Osteoblast (primary cell): ENCODE measurements at regions not wholly inside any gene's neighbourhood (a gene's known extent, or its start where the extent isn't known, plus 50 kb on each side); places are given as distances from the start of the nearest gene placed in this dataset.

Source experiments
- DNase-seq: peaks from one replicate; pipeline ENCODE4 v3.0.0; 2011; ENCODE audit warnings: low spot score, mixed read lengths; ENCODE audit not compliant: insufficient read length; ENCODE audit errors: missing footprints
- H2AFZ ChIP-seq: 2 replicates; pipeline ENCODE4 v1.6.0; 2011; ENCODE audit warnings: mild to moderate bottlenecking, low read length
- H3K27ac ChIP-seq: 2 replicates; pipeline ENCODE4 v1.5.1; 2011; ENCODE audit warnings: mild to moderate bottlenecking, low read depth, low read length, moderate library complexity
- H3K27me3 ChIP-seq: 2 replicates; pipeline ENCODE4 v1.6.0; 2012; ENCODE audit warnings: mild to moderate bottlenecking, control low read depth, inconsistent platforms, low read length, moderate library complexity; ENCODE audit not compliant: insufficient read depth
- H3K36me3 ChIP-seq: 2 replicates; pipeline ENCODE4 v1.5.1; 2011; ENCODE audit warnings: mild to moderate bottlenecking, low read length, control low read depth, moderate library complexity; ENCODE audit not compliant: insufficient read depth
- H3K4me1 ChIP-seq: 2 replicates; pipeline ENCODE4 v1.5.1; 2011; ENCODE audit warnings: mild to moderate bottlenecking, low read length, control low read depth, moderate library complexity; ENCODE audit not compliant: insufficient read depth
- H3K4me2 ChIP-seq: 2 replicates; pipeline ENCODE4 v1.6.0; 2011; ENCODE audit warnings: mild to moderate bottlenecking, low read length; ENCODE audit not compliant: insufficient read depth
- H3K4me3 ChIP-seq: fragments of 200-600 bp; sonication (generic); 3 replicates; pipeline ENCODE4 v1.5.1; 2012; ENCODE audit warnings: mild to moderate bottlenecking, low read length, inconsistent platforms; ENCODE audit not compliant: insufficient read depth
- H3K79me2 ChIP-seq: 2 replicates; pipeline ENCODE4 v1.6.0; 2012; ENCODE audit warnings: mild to moderate bottlenecking, low read length, control low read depth, inconsistent platforms; ENCODE audit not compliant: insufficient read depth
- H3K9me3 ChIP-seq: 2 replicates; pipeline ENCODE4 v1.5.1; 2011; ENCODE audit warnings: low read depth, low read length, control low read depth
- H4K20me1 ChIP-seq: 2 replicates; pipeline ENCODE4 v1.6.0; 2012; ENCODE audit warnings: mild to moderate bottlenecking, low read length, control low read depth; ENCODE audit not compliant: insufficient read depth
- TF ChIP-seq, protein P1 (sequence below): IDR thresholded peaks from 2 replicates; pipeline ENCODE4 v1.5.1; 2011; ENCODE audit warnings: mild to moderate bottlenecking, low read depth, low read length, moderate library complexity; ENCODE audit errors: extremely low read depth

DNA sequence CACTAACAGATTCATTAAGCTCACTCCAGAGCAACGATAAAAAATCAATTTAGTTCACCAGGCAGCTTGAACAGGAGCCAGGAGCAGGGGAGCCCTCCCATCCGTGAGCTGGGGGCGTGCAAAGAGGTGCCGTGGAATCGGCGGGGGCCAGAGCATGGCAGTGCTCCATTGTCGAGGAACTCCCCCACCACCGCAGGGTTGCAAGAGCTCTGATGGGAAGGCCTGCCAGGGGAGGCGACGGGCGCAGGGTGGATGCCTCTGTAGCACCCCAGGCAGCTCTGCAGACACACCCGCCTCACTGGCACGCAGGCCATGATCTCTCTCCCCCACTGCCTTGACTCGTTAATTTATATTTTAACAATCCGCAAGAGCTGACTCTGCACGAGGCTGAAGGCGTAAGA, 433.2 kb downstream of the MIAT start:
- Histone ChIP-seq H3K79me2 (no peaks in the 10 kb centered on the region), H3K27me3 (peaks cover 14% of the 10 kb centered on the region), H3K4me2 (no peak overlapping the region), H4K20me1 (no peaks in the 10 kb centered on the region), H3K9me3 (peaks cover 2% of the 10 kb centered on the region), H3K36me3 (no peaks in the 10 kb centered on the region), H2AFZ (no peak overlapping the region), H3K4me1 (no peaks in the 10 kb centered on the region), H3K4me3 (no peak overlapping the region), H3K27ac (no peak overlapping the region)
- TF ChIP-seq, protein P1, sequence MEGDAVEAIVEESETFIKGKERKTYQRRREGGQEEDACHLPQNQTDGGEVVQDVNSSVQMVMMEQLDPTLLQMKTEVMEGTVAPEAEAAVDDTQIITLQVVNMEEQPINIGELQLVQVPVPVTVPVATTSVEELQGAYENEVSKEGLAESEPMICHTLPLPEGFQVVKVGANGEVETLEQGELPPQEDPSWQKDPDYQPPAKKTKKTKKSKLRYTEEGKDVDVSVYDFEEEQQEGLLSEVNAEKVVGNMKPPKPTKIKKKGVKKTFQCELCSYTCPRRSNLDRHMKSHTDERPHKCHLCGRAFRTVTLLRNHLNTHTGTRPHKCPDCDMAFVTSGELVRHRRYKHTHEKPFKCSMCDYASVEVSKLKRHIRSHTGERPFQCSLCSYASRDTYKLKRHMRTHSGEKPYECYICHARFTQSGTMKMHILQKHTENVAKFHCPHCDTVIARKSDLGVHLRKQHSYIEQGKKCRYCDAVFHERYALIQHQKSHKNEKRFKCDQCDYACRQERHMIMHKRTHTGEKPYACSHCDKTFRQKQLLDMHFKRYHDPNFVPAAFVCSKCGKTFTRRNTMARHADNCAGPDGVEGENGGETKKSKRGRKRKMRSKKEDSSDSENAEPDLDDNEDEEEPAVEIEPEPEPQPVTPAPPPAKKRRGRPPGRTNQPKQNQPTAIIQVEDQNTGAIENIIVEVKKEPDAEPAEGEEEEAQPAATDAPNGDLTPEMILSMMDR, result no peak
- no peak for DNase-seq

DNA sequence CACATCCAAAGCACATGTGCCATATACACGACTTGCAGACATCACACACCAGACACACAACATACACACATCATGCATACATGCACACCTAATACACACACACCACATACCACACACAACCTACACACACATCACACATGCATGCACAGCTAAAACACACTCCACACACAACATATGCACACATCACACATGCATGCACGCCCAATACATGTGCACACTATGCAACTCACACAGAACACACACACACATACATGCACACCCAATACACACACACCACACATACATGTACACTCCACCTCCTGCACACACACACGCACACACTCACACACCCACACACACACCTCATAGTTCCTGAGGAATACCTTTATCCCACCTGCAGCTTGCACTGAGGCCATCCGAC, 436.0 kb downstream of the MIAT start:
- Histone ChIP-seq H3K36me3 (no peaks in the 10 kb centered on the region), H3K9me3 (peaks cover 2% of the 10 kb centered on the region), H3K27me3 (peaks cover 2% of the 10 kb centered on the region), H3K4me3 (no peak overlapping the region), H3K27ac (no peak overlapping the region), H4K20me1 (no peaks in the 10 kb centered on the region), H2AFZ (no peak overlapping the region), H3K4me1 (no peaks in the 10 kb centered on the region), H3K4me2 (no peak overlapping the region), H3K79me2 (no peaks in the 10 kb centered on the region)
- DNase-seq, result no peak
- TF ChIP-seq, protein P1, result no peak

DNA sequence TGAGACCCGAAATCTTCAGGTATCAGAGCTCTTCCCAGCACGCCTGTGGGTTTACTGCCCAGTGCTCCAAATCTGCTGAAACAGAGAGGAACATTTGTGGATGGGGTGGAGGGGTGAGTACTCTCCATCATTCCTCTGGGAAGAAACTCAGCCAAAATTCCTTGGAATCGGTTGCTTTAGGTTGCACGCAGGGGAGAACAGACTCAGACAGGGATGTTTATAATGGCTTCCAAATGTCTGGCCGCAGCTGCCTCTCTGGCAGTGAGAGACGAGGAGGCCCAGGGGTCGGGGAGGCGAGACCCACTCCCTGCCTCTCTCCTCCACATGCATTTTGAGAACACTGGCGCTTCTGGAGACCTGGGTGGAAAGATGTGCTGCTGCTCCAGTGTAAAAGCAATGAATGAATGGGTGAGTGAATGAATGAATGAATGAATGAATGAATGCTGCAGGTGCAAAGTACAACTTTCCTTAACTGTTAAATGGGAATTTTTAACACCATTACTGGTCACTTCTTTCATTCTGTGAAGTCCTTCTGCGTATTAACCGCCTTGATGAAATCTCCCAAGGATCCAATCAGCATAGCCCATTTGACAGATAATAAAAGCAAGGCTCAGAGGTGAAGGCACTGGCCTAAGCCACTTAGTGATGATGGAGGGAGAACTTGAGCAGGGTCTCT, 437.4 kb downstream of the MIAT start:
- no peak overlapping the region for H2AFZ ChIP-seq
- TF ChIP-seq, protein P1, result no peak
- H3K9me3 ChIP-seq, result no peaks in the 10 kb centered on the region
- H4K20me1 ChIP-seq, result no peaks in the 10 kb centered on the region
- DNase-seq, result peak; percentile 94
- H3K27me3 ChIP-seq, result peaks cover 8% of the 10 kb centered on the region
- no peaks in the 10 kb centered on the region for H3K79me2 ChIP-seq
- H3K4me2 ChIP-seq, result peak overlapping the region; percentile 6
- no peaks in the 10 kb centered on the region for H3K36me3 ChIP-seq
- H3K4me1 ChIP-seq, result no peaks in the 10 kb centered on the region
- H3K4me3 ChIP-seq, result no peak overlapping the region
- H3K27ac ChIP-seq, result no peak overlapping the region

DNA sequence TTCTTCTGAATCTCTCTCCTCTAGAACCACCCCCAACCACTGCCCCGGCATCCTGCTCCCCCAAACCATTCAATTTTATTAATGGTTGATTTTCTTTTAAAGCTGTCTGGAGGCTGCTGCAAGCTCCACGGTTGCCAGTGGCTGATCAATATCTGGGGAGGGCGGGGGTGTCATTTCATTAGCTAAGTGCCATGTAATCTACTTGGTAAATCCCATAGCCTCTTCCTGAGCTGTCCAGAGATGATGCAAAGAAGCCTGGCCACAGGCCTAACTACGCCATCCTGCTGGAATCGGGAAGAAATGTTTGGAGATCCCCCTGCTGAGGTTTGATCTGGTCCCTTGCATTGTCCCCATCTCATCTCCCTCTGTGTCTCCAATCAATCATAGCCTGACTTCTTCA, 440.1 kb downstream of the MIAT start:
- no peak for DNase-seq
- no peak overlapping the region for H3K4me3 ChIP-seq
- TF ChIP-seq, protein P1, result no peak

More for the DNA sequence above, 440.1 kb downstream of the MIAT start:
- no peaks in the 10 kb centered on the region for H3K79me2 ChIP-seq
- no peaks in the 10 kb centered on the region for H4K20me1 ChIP-seq
- no peak overlapping the region for H3K4me2 ChIP-seq
- no peak overlapping the region for H2AFZ ChIP-seq
- no peak overlapping the region for H3K27ac ChIP-seq
- peaks cover 29% of the 10 kb centered on the region for H3K27me3 ChIP-seq
- no peaks in the 10 kb centered on the region for H3K4me1 ChIP-seq
- no peaks in the 10 kb centered on the region for H3K9me3 ChIP-seq
- no peaks in the 10 kb centered on the region for H3K36me3 ChIP-seq
